ENCODE measurements at regions not wholly inside any gene's neighbourhood (a gene's known extent, or its start where the extent isn't known, plus 50 kb on each side); places are given as distances from the start of the nearest gene placed in this dataset.

DNA sequence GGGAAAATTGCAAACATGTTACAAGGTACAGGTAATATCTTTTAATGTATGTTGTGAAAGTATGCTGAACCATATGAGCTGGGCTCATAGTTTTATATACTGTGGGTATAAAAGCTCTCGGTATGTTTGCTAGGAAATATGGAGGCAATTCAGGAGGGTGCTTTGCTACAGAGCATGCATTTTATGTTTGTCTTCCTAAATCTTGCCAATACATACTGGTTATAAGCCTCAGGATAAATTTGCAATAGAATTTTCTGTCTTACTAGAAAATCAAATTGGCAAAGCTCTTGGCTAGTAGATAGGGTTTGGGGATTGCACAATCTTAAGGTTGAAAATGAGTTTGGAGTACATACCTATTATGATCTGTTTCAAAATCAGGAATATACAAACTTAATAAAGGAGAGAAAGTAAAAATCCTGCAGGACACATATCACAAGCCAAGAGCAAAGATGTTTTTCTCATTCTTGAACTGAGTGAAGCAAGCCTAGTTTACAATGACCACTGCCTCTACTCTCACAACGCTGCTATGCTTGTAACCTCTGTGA, 751.2 kb downstream of the HDGFL1 start:
- Histone ChIP-seq H3K27me3 (ENCODE audit: insufficient read depth, low read length, poor library complexity, severe bottlenecking) (no peaks in the 10 kb centered on the region), H2AFZ (ENCODE audit: low read length) (no peak overlapping the region), H3K4me2 (ENCODE audit: low read depth, low read length, poor library complexity, severe bottlenecking) (no peak overlapping the region), H3F3A (ENCODE audit: low read depth) (no peaks in the 10 kb centered on the region), H3K9me2 (replicated peaks; ENCODE audit: low read depth, low read length) (no peaks in the 10 kb centered on the region), H3K9me3 (ENCODE audit: insufficient read depth, low read depth, low read length) (no peaks in the 10 kb centered on the region), H3K4me1 (ENCODE audit: insufficient read depth, low read length, poor library complexity, severe bottlenecking) (no peaks in the 10 kb centered on the region), H3K4me3 (ENCODE audit: low read length, poor library complexity, severe bottlenecking) (no peak overlapping the region), H3K79me2 (ENCODE audit: insufficient read depth, low read length) (no peaks in the 10 kb centered on the region), H3K36me3 (ENCODE audit: insufficient read depth, low read length) (no peaks in the 10 kb centered on the region), H4K20me1 (ENCODE audit: insufficient read depth, low read length, poor library complexity, severe bottlenecking) (no peaks in the 10 kb centered on the region), H3K9ac (ENCODE audit: low read depth, low read length, poor library complexity, severe bottlenecking) (no peak overlapping the region)
- TF ChIP-seq, protein P1, sequence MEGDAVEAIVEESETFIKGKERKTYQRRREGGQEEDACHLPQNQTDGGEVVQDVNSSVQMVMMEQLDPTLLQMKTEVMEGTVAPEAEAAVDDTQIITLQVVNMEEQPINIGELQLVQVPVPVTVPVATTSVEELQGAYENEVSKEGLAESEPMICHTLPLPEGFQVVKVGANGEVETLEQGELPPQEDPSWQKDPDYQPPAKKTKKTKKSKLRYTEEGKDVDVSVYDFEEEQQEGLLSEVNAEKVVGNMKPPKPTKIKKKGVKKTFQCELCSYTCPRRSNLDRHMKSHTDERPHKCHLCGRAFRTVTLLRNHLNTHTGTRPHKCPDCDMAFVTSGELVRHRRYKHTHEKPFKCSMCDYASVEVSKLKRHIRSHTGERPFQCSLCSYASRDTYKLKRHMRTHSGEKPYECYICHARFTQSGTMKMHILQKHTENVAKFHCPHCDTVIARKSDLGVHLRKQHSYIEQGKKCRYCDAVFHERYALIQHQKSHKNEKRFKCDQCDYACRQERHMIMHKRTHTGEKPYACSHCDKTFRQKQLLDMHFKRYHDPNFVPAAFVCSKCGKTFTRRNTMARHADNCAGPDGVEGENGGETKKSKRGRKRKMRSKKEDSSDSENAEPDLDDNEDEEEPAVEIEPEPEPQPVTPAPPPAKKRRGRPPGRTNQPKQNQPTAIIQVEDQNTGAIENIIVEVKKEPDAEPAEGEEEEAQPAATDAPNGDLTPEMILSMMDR (conservative IDR thresholded peaks at IDR 0.05; ENCODE audit: low read length), result no peak

DNA sequence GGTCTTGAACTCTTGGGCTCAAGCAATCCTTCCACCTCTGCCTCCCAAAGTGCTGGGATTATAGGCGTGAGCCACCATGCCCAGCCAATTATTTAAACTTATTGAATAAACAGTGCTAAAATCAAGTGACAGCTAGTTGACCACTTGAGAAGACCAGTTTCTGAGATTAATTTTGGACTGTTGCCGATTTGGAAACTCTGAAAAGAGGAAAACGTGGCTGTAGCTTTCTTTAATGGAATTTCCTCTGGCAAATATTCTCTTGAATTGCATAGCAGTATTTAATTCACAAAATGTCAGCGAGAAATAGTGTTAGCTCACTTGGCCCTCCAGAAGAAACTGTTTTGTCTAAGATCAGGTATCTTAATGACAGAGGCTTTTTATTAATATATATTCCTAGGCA, 754.5 kb downstream of the HDGFL1 start:
- no peaks in the 10 kb centered on the region for H3F3A ChIP-seq (ENCODE audit: low read depth)
- no peaks in the 10 kb centered on the region for H3K36me3 ChIP-seq (ENCODE audit: insufficient read depth, low read length)
- no peak for TF ChIP-seq EZH2phosphoT487 (IDR thresholded peaks at IDR 0.05; ENCODE audit: borderline replicate concordance)
- TF ChIP-seq, protein P1 (conservative IDR thresholded peaks at IDR 0.05; ENCODE audit: low read length), result no peak
- no peaks in the 10 kb centered on the region for H4K20me1 ChIP-seq (ENCODE audit: insufficient read depth, low read length, poor library complexity, severe bottlenecking)
- no peak overlapping the region for H3K9ac ChIP-seq (ENCODE audit: low read depth, low read length, poor library complexity, severe bottlenecking)
- no peaks in the 10 kb centered on the region for H3K27me3 ChIP-seq (ENCODE audit: insufficient read depth, low read length, poor library complexity, severe bottlenecking)
- no peak overlapping the region for H2AFZ ChIP-seq (ENCODE audit: low read length)
- H3K4me3 ChIP-seq (ENCODE audit: low read length, poor library complexity, severe bottlenecking), result no peak overlapping the region
- H3K79me2 ChIP-seq (ENCODE audit: insufficient read depth, low read length), result no peaks in the 10 kb centered on the region
- H3K4me2 ChIP-seq (ENCODE audit: low read depth, low read length, poor library complexity, severe bottlenecking), result no peak overlapping the region
- H3K9me3 ChIP-seq (ENCODE audit: insufficient read depth, low read depth, low read length), result no peaks in the 10 kb centered on the region
- no peaks in the 10 kb centered on the region for H3K9me2 ChIP-seq (replicated peaks; ENCODE audit: low read depth, low read length)
- H3K4me1 ChIP-seq (ENCODE audit: insufficient read depth, low read length, poor library complexity, severe bottlenecking), result no peaks in the 10 kb centered on the region

DNA sequence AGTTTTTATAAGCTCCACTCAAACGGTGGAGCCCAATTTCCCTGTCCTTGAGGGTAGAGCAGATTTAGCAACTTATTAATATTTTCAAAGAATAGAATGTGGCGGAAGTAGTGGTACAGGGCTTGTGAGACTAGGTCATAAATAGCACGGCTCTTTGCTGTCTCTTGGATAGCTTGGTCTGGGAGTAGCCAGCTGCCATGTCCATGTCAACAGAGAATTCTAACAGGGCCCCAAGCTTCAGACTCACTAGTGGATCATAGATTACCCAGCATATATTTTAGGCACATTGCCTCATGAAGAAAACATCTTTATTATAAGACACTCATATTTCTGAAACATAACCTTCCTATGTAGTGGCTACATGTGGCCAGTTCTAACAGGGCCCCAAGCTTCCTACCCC, 755.7 kb downstream of the HDGFL1 start:
- Histone ChIP-seq H3K4me3 (ENCODE audit: low read length, poor library complexity, severe bottlenecking) (no peak overlapping the region), H3K9me2 (replicated peaks; ENCODE audit: low read depth, low read length) (no peaks in the 10 kb centered on the region), H2AFZ (ENCODE audit: low read length) (no peak overlapping the region), H3K36me3 (ENCODE audit: insufficient read depth, low read length) (no peaks in the 10 kb centered on the region), H3F3A (ENCODE audit: low read depth) (no peaks in the 10 kb centered on the region), H3K9ac (ENCODE audit: low read depth, low read length, poor library complexity, severe bottlenecking) (no peak overlapping the region), H3K4me2 (ENCODE audit: low read depth, low read length, poor library complexity, severe bottlenecking) (no peak overlapping the region), H3K79me2 (ENCODE audit: insufficient read depth, low read length) (no peaks in the 10 kb centered on the region), H3K4me1 (ENCODE audit: insufficient read depth, low read length, poor library complexity, severe bottlenecking) (no peaks in the 10 kb centered on the region), H4K20me1 (ENCODE audit: insufficient read depth, low read length, poor library complexity, severe bottlenecking) (no peaks in the 10 kb centered on the region), H3K9me3 (ENCODE audit: insufficient read depth, low read depth, low read length) (no peaks in the 10 kb centered on the region), H3K27me3 (ENCODE audit: insufficient read depth, low read length, poor library complexity, severe bottlenecking) (no peaks in the 10 kb centered on the region)
- TF ChIP-seq, protein P1 (conservative IDR thresholded peaks at IDR 0.05; ENCODE audit: low read length), result no peak
- no peak for TF ChIP-seq EZH2phosphoT487 (IDR thresholded peaks at IDR 0.05; ENCODE audit: borderline replicate concordance)

All from Loucy (cell line).